Liver (tissue), 8 donors: ENCODE measurements at regions not wholly inside any gene's neighbourhood (a gene's known extent, or its start where the extent isn't known, plus 50 kb on each side); places are given as distances from the start of the nearest gene placed in this dataset.

Source experiments
- DNase-seq: peaks from one replicate; pipeline ENCODE4 v3.0.0-alpha.2; 2017; ENCODE audit warnings: low spot score
- H3K27ac ChIP-seq, 2 donors: one replicate each; pipeline ENCODE4 v1.7.0; 2013; ENCODE audit warnings: inconsistent platforms in 2 of 2, low read length in 2 of 2, control low read depth in 1 of 2, low read depth in 1 of 2, mild to moderate bottlenecking in 1 of 2
- H3K27me3 ChIP-seq, 4 donors: one replicate each; pipeline versions ENCODE4 v1.6.1 to v1.7.0; 2013; ENCODE audit warnings: low read length in 3 of 4, inconsistent platforms in 1 of 4, mild to moderate bottlenecking in 1 of 4, moderate library complexity in 1 of 4; ENCODE audit not compliant: control insufficient read depth in 4 of 4, insufficient read depth in 4 of 4
- H3K36me3 ChIP-seq, 4 donors: one replicate each; pipeline versions ENCODE4 v1.6.1 to v1.7.0; 2013; ENCODE audit warnings: low read length in 3 of 4, mild to moderate bottlenecking in 3 of 4, low read depth in 1 of 4, moderate library complexity in 1 of 4; ENCODE audit not compliant: control insufficient read depth in 4 of 4, insufficient read depth in 3 of 4
- H3K4me1 ChIP-seq, 4 donors: one replicate each; pipeline versions ENCODE4 v1.6.1 to v1.7.0; 2013; ENCODE audit warnings: low read length in 3 of 4, mild to moderate bottlenecking in 3 of 4, moderate library complexity in 1 of 4; ENCODE audit not compliant: control insufficient read depth in 4 of 4, insufficient read depth in 4 of 4
- H3K4me3 ChIP-seq, 3 donors: one replicate each; pipeline versions ENCODE4 v1.6.1 to v1.7.0; 2013; ENCODE audit warnings: low read length in 3 of 3, control low read depth in 1 of 3, low read depth in 1 of 3, mild to moderate bottlenecking in 1 of 3
- H3K9ac ChIP-seq, 2 donors: one replicate each; pipeline ENCODE4 v1.7.0; 2013; ENCODE audit warnings: low read length in 2 of 2, mild to moderate bottlenecking in 2 of 2, moderate library complexity in 2 of 2, control low read depth in 1 of 2, low read depth in 1 of 2
- H3K9me3 ChIP-seq, 4 donors: one replicate each; pipeline versions ENCODE4 v1.6.1 to v1.7.0; 2013; ENCODE audit warnings: low read length in 3 of 4; ENCODE audit not compliant: control insufficient read depth in 4 of 4
- EGR1 ChIP-seq, 2 donors: IDR thresholded peaks; 2 replicates each; pipeline ENCODE4 v1.6.1; 2016 to 2018; ENCODE audit warnings: antibody characterized with exemption in 2 of 2, low read depth in 2 of 2
- FOXA1 ChIP-seq: IDR thresholded peaks from 2 replicates; pipeline ENCODE4 v1.6.1; 2016; ENCODE audit warnings: antibody characterized with exemption
- FOXA2 ChIP-seq: IDR thresholded peaks from 2 replicates; pipeline ENCODE4 v1.6.1; 2016; ENCODE audit warnings: antibody characterized with exemption
- GABPA ChIP-seq, 2 donors: IDR thresholded peaks in 1 of 2; conservative IDR thresholded peaks in 1 of 2; 2 replicates each; pipeline ENCODE4 v1.6.1; 2016; ENCODE audit warnings: antibody characterized with exemption in 2 of 2, mild to moderate bottlenecking in 1 of 2, moderate library complexity in 1 of 2
- HNF4A ChIP-seq, 2 donors: conservative IDR thresholded peaks; 2 replicates each; pipeline ENCODE4 v1.6.1; 2016; ENCODE audit warnings: antibody characterized with exemption in 2 of 2, mild to moderate bottlenecking in 2 of 2
- HNF4G ChIP-seq: IDR thresholded peaks from 2 replicates; pipeline ENCODE4 v1.6.1; 2016; ENCODE audit warnings: antibody characterized with exemption
- NR2F2 ChIP-seq: IDR thresholded peaks from 2 replicates; pipeline ENCODE4 v1.6.1; 2016; ENCODE audit warnings: antibody characterized with exemption
- SP1 ChIP-seq: IDR thresholded peaks from 2 replicates; pipeline ENCODE4 v1.6.1; 2018; ENCODE audit warnings: antibody characterized with exemption, mild to moderate bottlenecking
- TAF1 ChIP-seq: conservative IDR thresholded peaks from 2 replicates; pipeline ENCODE4 v1.6.1; 2016; ENCODE audit warnings: antibody characterized with exemption, mild to moderate bottlenecking
- YY1 ChIP-seq: IDR thresholded peaks from 2 replicates; pipeline ENCODE4 v1.6.1; 2016; ENCODE audit warnings: antibody characterized with exemption, mild to moderate bottlenecking
- WGBS: extraction: QIAGEN DNeasy Blood & Tissue Kit; methylation state at CpG from one replicate; pipeline ENCODE4 v1.1.7; 2013; 5-methylcytosine and 5-hydroxymethylcytosine counted together
- TF ChIP-seq, protein P1 (sequence below): IDR thresholded peaks from 2 replicates; pipeline ENCODE4 v1.6.1; 2016; ENCODE audit warnings: antibody characterized with exemption, mild to moderate bottlenecking
- TF ChIP-seq, protein P2 (sequence below): fragments of 150-350 bp; IDR thresholded peaks from 2 replicates; pipeline ENCODE4 v1.5.1; 2017; ENCODE audit warnings: improper control_type of control experiment, low read depth, low read length; ENCODE audit not compliant: missing input control
- TF ChIP-seq, protein P3 (sequence below): IDR thresholded peaks from 2 replicates; pipeline ENCODE4 v1.6.1; 2016; ENCODE audit warnings: antibody characterized with exemption
- TF ChIP-seq, protein P4 (sequence below): IDR thresholded peaks from 2 replicates; pipeline ENCODE4 v1.6.1; 2016; ENCODE audit warnings: antibody characterized with exemption
- TF ChIP-seq, protein P5 (sequence below): IDR thresholded peaks from 2 replicates; pipeline ENCODE4 v1.6.1; 2016; ENCODE audit warnings: antibody characterized with exemption
- donor health status: healthy.
- donor health status: healthy.
- donor health status: healthy.
- donor health status: healthy.
- donor health status: healthy.

DNA sequence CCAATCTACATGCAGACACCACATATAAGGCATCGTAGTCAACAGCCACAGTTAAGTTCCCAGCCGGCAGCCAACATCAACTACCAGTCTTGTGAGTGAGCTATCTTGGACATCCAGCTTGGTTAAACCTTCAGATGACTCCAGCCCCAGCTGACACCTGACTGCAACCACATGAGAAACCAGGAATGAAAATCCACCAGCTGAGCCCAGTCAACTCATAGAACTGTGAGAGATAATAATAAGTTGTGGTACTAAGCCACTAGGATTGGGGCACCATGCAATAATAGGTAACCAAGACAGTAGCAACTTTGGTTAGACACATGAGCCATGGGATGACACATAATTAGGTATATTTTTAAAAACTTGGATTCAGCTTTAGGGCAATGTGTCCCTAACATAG is 188.1 kb upstream of the BCOR start:
- WGBS: 92% methylated on average over 2 of the region's 2 CpGs

DNA sequence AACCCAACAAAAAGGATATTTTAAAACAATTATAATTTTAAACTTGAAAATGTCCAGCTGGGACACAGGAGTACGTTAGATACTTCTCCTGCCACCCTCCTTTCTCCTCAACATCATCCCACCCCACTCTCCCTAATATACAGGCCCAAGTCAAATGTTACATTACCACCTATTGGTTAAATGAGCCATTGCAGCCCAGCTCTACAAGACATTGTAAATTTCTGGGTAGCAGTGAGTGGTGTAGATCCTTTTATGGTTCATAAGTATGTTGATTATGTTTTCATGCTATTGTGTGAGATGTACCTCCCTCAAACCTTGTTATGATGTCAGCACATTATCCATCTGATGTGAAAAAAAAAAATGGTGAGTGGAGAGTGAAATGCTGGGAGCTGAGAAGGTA is 187.1 kb upstream of the BCOR start:
- H3K4me1 ChIP-seq: no peaks in the 10 kb centered on the region
- H3K27ac ChIP-seq: no peak overlapping the region
- no peaks in the 10 kb centered on the region for H3K36me3 ChIP-seq
- H3K27me3 ChIP-seq: no peaks in the 10 kb centered on the region
- no peak overlapping the region for H3K4me3 ChIP-seq
- DNase-seq: no peak
- WGBS: 94% methylated on average over 1 of the region's 1 CpG
- no peak overlapping the region for H3K9ac ChIP-seq
- H3K9me3 ChIP-seq: peaks cover 0 to 3% (median 2%) of the 10 kb centered on the region in 4 donors
- TF ChIP-seq, protein P1, sequence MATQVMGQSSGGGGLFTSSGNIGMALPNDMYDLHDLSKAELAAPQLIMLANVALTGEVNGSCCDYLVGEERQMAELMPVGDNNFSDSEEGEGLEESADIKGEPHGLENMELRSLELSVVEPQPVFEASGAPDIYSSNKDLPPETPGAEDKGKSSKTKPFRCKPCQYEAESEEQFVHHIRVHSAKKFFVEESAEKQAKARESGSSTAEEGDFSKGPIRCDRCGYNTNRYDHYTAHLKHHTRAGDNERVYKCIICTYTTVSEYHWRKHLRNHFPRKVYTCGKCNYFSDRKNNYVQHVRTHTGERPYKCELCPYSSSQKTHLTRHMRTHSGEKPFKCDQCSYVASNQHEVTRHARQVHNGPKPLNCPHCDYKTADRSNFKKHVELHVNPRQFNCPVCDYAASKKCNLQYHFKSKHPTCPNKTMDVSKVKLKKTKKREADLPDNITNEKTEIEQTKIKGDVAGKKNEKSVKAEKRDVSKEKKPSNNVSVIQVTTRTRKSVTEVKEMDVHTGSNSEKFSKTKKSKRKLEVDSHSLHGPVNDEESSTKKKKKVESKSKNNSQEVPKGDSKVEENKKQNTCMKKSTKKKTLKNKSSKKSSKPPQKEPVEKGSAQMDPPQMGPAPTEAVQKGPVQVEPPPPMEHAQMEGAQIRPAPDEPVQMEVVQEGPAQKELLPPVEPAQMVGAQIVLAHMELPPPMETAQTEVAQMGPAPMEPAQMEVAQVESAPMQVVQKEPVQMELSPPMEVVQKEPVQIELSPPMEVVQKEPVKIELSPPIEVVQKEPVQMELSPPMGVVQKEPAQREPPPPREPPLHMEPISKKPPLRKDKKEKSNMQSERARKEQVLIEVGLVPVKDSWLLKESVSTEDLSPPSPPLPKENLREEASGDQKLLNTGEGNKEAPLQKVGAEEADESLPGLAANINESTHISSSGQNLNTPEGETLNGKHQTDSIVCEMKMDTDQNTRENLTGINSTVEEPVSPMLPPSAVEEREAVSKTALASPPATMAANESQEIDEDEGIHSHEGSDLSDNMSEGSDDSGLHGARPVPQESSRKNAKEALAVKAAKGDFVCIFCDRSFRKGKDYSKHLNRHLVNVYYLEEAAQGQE: no peak
- TF ChIP-seq, protein P2, sequence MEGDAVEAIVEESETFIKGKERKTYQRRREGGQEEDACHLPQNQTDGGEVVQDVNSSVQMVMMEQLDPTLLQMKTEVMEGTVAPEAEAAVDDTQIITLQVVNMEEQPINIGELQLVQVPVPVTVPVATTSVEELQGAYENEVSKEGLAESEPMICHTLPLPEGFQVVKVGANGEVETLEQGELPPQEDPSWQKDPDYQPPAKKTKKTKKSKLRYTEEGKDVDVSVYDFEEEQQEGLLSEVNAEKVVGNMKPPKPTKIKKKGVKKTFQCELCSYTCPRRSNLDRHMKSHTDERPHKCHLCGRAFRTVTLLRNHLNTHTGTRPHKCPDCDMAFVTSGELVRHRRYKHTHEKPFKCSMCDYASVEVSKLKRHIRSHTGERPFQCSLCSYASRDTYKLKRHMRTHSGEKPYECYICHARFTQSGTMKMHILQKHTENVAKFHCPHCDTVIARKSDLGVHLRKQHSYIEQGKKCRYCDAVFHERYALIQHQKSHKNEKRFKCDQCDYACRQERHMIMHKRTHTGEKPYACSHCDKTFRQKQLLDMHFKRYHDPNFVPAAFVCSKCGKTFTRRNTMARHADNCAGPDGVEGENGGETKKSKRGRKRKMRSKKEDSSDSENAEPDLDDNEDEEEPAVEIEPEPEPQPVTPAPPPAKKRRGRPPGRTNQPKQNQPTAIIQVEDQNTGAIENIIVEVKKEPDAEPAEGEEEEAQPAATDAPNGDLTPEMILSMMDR: no peak
- TF ChIP-seq, protein P3, sequence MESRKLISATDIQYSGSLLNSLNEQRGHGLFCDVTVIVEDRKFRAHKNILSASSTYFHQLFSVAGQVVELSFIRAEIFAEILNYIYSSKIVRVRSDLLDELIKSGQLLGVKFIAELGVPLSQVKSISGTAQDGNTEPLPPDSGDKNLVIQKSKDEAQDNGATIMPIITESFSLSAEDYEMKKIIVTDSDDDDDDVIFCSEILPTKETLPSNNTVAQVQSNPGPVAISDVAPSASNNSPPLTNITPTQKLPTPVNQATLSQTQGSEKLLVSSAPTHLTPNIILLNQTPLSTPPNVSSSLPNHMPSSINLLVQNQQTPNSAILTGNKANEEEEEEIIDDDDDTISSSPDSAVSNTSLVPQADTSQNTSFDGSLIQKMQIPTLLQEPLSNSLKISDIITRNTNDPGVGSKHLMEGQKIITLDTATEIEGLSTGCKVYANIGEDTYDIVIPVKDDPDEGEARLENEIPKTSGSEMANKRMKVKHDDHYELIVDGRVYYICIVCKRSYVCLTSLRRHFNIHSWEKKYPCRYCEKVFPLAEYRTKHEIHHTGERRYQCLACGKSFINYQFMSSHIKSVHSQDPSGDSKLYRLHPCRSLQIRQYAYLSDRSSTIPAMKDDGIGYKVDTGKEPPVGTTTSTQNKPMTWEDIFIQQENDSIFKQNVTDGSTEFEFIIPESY: no peak
- no peak for TF ChIP-seq FOXA1
- TF ChIP-seq, protein P4, sequence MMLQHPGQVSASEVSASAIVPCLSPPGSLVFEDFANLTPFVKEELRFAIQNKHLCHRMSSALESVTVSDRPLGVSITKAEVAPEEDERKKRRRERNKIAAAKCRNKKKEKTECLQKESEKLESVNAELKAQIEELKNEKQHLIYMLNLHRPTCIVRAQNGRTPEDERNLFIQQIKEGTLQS: no peak
- TF ChIP-seq SP1: no peak
- no peak for TF ChIP-seq HNF4G
- no peak for TF ChIP-seq HNF4A (conservative IDR thresholded peaks at IDR 0.05)
- no peak for TF ChIP-seq NR2F2
- no peak for TF ChIP-seq FOXA2
- TF ChIP-seq GABPA (IDR thresholded peaks at IDR 0.05 in 1 of 2, conservative IDR thresholded peaks at IDR 0.05 in 1 of 2): no peak

More for the DNA sequence above, 188.1 kb upstream of the BCOR start:
- Histone ChIP-seq H3K27me3 (no peaks in the 10 kb centered on the region), H3K4me3 (no peak overlapping the region), H3K27ac (no peak overlapping the region), H3K36me3 (no peaks in the 10 kb centered on the region), H3K9me3 (peaks cover 0 to 5% (median 2%) of the 10 kb centered on the region in 4 donors), H3K4me1 (no peaks in the 10 kb centered on the region), H3K9ac (no peak overlapping the region)
- TF ChIP-seq FOXA2 (no peak), NR2F2 (no peak), EGR1 (IDR thresholded peaks at IDR 0.05; ENCODE audit: low read depth in 2 of 2) (no peak), SP1 (no peak), YY1 (no peak), GABPA (IDR thresholded peaks at IDR 0.05 in 1 of 2, conservative IDR thresholded peaks at IDR 0.05 in 1 of 2) (no peak), TAF1 (no peak), HNF4G (no peak), FOXA1 (no peak)
- TF ChIP-seq, protein P1: no peak
- TF ChIP-seq, protein P2: no peak
- TF ChIP-seq, protein P5, sequence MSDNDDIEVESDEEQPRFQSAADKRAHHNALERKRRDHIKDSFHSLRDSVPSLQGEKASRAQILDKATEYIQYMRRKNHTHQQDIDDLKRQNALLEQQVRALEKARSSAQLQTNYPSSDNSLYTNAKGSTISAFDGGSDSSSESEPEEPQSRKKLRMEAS: no peak
- no peak for DNase-seq
